ENCODE measurements at regions not wholly inside any gene's neighbourhood (a gene's known extent, or its start where the extent isn't known, plus 50 kb on each side); places are given as distances from the start of the nearest gene placed in this dataset.
"Not testable (repeated sequence)": the region's sequence is repeated elsewhere in the genome, so short reads cannot be mapped to it uniquely, and the experiment has no call there.

GRCh38 chr11:93917673-93918072, 67.3 kb upstream of the VSTM5 start:
- TF ChIP-seq CTCF (IDR thresholded peaks at IDR 0.05; ENCODE audit: low read depth, low read length) = no peak
- no peak for DNase-seq (ENCODE audit: extremely low read depth, low read depth)

- TF ChIP-seq CTCF (IDR thresholded peaks at IDR 0.05; ENCODE audit: low read depth, low read length) = peak; percentile 84
- peak; percentile 29 for DNase-seq (ENCODE audit: extremely low read depth, low read depth)
Observed at GRCh38 chr11:93921695-93922468, 71.5 kb upstream of the VSTM5 start.

- DNase-seq (ENCODE audit: extremely low read depth, low read depth) = no peak
- no peak for TF ChIP-seq CTCF (IDR thresholded peaks at IDR 0.05; ENCODE audit: low read depth, low read length)
Observed at GRCh38 chr11:93922830-93923229, 72.4 kb upstream of the VSTM5 start.

GRCh38 chr11:93926099-93926498, 75.7 kb upstream of the VSTM5 start:
- not testable (repeated sequence) for DNase-seq (ENCODE audit: extremely low read depth, low read depth)

GRCh38 chr11:93929407-93929806, 79.0 kb upstream of the VSTM5 start:
- no peak for DNase-seq (ENCODE audit: extremely low read depth, low read depth)
- TF ChIP-seq CTCF (IDR thresholded peaks at IDR 0.05; ENCODE audit: low read depth, low read length) = no peak

GRCh38 chr11:93933230-93933629, 82.8 kb upstream of the VSTM5 start:
- no peak for TF ChIP-seq CTCF (IDR thresholded peaks at IDR 0.05; ENCODE audit: low read depth, low read length)
- DNase-seq (ENCODE audit: extremely low read depth, low read depth) = no peak

GRCh38 chr11:93935826-93936225, 85.3 kb upstream of the HEPHL1 start:
- TF ChIP-seq CTCF (IDR thresholded peaks at IDR 0.05; ENCODE audit: low read depth, low read length) = no peak

GRCh38 chr11:93936460-93936859, 84.7 kb upstream of the HEPHL1 start:
- no peak for DNase-seq (ENCODE audit: extremely low read depth, low read depth)
- no peak for TF ChIP-seq CTCF (IDR thresholded peaks at IDR 0.05; ENCODE audit: low read depth, low read length)

More at GRCh38 chr11:93935826-93936225, 85.3 kb upstream of the HEPHL1 start:
- DNase-seq (ENCODE audit: extremely low read depth, low read depth) = no peak

Data from AG09319 (cell line).